Chondrocyte (in vitro differentiated cells): ENCODE measurements at regions not wholly inside any gene's neighbourhood (a gene's known extent, or its start where the extent isn't known, plus 50 kb on each side); places are given as distances from the start of the nearest gene placed in this dataset.

ENCODE experiments used
- DNase-seq: peaks from one replicate; pipeline ENCODE4 v3.0.0; 2021; ENCODE audit warnings: mixed read lengths, low spot score
- H3K27ac Mint-ChIP-seq: one replicate; pipeline ENCODE4 v1.8.0; 2021; ENCODE audit warnings: mild to moderate bottlenecking, moderate library complexity, mixed read lengths; ENCODE audit not compliant: unreplicated experiment
- H3K27me3 Mint-ChIP-seq: 2 replicates; pipeline ENCODE4 v1.8.0; 2021; ENCODE audit warnings: low read depth, mixed read lengths
- H3K36me3 Mint-ChIP-seq: 2 replicates; pipeline ENCODE4 v1.8.0; 2021; ENCODE audit warnings: low read depth, mixed read lengths
- H3K4me1 Mint-ChIP-seq: 2 replicates; pipeline ENCODE4 v1.8.0; 2021; ENCODE audit warnings: low read depth, mild to moderate bottlenecking, mixed read lengths
- H3K4me3 Mint-ChIP-seq: one replicate; pipeline ENCODE4 v1.8.0; 2021; ENCODE audit warnings: mild to moderate bottlenecking, moderate library complexity, mixed read lengths; ENCODE audit not compliant: unreplicated experiment
- H3K9me3 Mint-ChIP-seq: 2 replicates; pipeline ENCODE4 v1.8.0; 2021; ENCODE audit warnings: low read depth, mixed read lengths
- CTCF ChIP-seq: fragments of 200-600 bp; sonication (generic); IDR thresholded peaks from 2 replicates; pipeline ENCODE4 v1.5.0; 2021; ENCODE audit warnings: antibody characterized with exemption, mild to moderate bottlenecking, moderate library complexity

GRCh38 chr2:212694398-212694797, 155.8 kb upstream of the ERBB4 start:
- no peaks in the 10 kb centered on the region for H3K9me3 Mint-ChIP-seq
- H3K4me3 Mint-ChIP-seq = no peak overlapping the region
- H3K36me3 Mint-ChIP-seq = no peaks in the 10 kb centered on the region
- TF ChIP-seq CTCF = no peak
- no peak overlapping the region for H3K27ac Mint-ChIP-seq
- H3K27me3 Mint-ChIP-seq = no peaks in the 10 kb centered on the region
- peaks cover 6% of the 10 kb centered on the region for H3K4me1 Mint-ChIP-seq
- no peak for DNase-seq

DNA sequence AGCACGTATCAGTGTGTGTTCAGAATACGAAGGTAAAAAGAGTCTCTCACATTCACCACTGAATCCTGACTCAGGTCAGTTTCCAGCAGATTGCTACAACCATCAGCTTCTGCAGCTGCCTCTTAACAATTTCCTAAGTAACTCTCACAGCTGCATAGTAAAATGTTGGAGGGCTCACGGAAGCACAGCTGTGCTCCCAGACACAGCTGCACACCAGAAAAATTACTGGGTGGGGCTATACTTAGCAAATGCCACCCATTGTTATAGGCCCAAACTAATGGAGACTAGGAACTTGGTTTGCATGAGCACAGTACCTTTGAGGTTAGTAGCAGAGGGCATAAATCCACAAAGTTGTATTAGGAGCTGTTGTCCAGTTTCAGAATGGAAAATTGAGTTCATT, 153.9 kb upstream of the ERBB4 start:
- Mint-ChIP-seq H3K4me1 (peaks cover 6% of the 10 kb centered on the region), H3K27me3 (no peaks in the 10 kb centered on the region), H3K36me3 (no peaks in the 10 kb centered on the region), H3K4me3 (no peak overlapping the region), H3K27ac (no peak overlapping the region), H3K9me3 (no peaks in the 10 kb centered on the region)
- TF ChIP-seq CTCF = no peak
- no peak for DNase-seq

DNA sequence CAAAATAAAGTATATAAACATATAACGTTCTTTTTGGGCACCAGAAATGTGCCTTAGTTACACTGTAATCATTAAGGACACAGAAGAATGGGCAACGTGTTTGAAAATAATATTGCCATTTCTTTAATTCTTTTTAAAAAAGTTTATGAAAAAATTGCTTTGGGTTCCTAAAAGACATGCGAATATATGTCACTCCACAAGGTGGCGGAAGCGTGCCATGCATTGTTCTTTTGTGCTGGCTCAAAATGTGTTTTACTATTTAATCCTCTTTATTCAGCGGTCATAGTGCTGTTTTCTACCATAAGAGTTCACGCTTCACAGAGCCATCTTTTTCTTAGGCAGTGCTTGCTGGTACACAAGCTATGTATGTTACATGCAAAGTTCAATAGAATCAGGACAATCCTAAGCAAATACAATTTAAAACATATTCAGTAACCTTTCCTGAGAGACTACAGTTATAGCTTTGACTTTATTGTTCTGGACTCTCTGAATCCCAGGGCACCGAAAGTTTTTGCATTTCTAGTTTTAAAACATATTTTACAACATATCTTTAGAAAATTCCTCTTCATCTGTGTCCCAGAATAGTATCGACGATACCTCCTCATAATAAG, 147.8 kb upstream of the ERBB4 start:
- H3K27ac Mint-ChIP-seq = no peak overlapping the region
- H3K27me3 Mint-ChIP-seq = no peaks in the 10 kb centered on the region
- peaks cover 9% of the 10 kb centered on the region for H3K4me1 Mint-ChIP-seq
- no peaks in the 10 kb centered on the region for H3K9me3 Mint-ChIP-seq
- TF ChIP-seq CTCF = peak; percentile 97
- no peaks in the 10 kb centered on the region for H3K36me3 Mint-ChIP-seq
- H3K4me3 Mint-ChIP-seq = no peak overlapping the region
- no peak for DNase-seq

DNA sequence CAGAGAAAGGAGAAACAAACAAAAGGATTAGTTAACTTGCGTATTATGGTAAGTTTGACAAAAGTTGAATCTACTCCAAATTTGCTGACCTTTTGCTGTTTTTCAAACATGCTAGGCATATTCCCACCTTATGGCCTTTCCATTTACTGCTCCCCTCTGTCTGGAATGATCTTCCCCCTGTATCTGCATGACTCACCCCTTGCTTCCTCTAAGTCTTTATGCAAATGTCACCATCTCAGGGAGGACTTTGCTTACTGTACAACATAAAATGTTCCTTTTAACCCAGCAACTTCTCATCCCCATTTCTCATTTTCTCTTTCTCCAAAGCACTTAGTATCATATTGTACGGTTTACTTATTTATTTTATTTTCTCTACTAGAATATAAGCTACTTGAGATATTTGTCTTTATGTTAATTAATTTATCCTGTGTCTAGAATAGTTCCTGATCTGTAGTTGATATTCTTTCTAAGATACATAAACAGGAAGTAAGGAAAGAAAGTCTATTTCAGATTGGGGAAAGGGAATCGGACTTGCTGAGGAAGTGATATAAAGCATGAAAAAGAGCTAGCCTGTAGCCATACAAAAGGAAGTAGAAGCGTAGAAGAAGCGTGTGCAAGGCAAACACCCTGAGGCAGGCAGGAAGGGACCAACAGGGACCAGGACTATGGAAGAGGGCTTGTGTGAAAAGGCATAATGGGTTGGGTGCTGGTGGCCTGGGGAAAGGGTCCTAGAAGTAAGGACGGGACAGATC, 144.9 kb upstream of the ERBB4 start:
- Mint-ChIP-seq H3K27ac (no peak overlapping the region), H3K4me3 (no peak overlapping the region), H3K4me1 (peaks cover 9% of the 10 kb centered on the region), H3K9me3 (no peaks in the 10 kb centered on the region), H3K36me3 (no peaks in the 10 kb centered on the region), H3K27me3 (peaks cover under 1% of the 10 kb centered on the region)
- no peak for TF ChIP-seq CTCF
- no peak for DNase-seq

GRCh38 chr2:212682937-212683336, 144.3 kb upstream of the ERBB4 start:
- Mint-ChIP-seq H3K9me3 (no peaks in the 10 kb centered on the region), H3K4me1 (peaks cover 9% of the 10 kb centered on the region), H3K27me3 (peaks cover 2% of the 10 kb centered on the region), H3K36me3 (no peaks in the 10 kb centered on the region), H3K4me3 (no peak overlapping the region), H3K27ac (no peak overlapping the region)
- DNase-seq = no peak
- TF ChIP-seq CTCF = no peak
